IMR-90 (cell line): ENCODE measurements at regions not wholly inside any gene's neighbourhood (a gene's known extent, or its start where the extent isn't known, plus 50 kb on each side); places are given as distances from the start of the nearest gene placed in this dataset.
"Not testable (repeated sequence)": the region's sequence is repeated elsewhere in the genome, so short reads cannot be mapped to it uniquely, and the experiment has no call there.

ENCODE experiments used
- ATAC-seq: fragments of 200-7000 bp; cut with Tn5 transposase; 2 replicates; pipeline ENCODE4 v1.9.1; 2020; ENCODE audit warnings: low read depth, mild to moderate bottlenecking, moderate library complexity
- BruUV-seq: library from RNA; stranded (reverse); fragments of 400-500 nt; replicated peaks from 2 replicates; lab custom pipeline; 2021; lab: Mats Ljungman, UMichigan
- CTCF ChIA-PET: fragments of 300-600 bp; formaldehyde crosslinking; extraction: SDS; loops from one replicate; lab custom pipeline; 2021; ENCODE audit warnings: antibody characterized with exemption; lab: Yijun Ruan, JAX
- POLR2A ChIA-PET: fragments of 300-600 bp; sonication (Branson Sonifier 250); formaldehyde crosslinking; loops from one replicate; lab custom pipeline; 2022; ENCODE audit warnings: antibody characterized with exemption; ENCODE audit not compliant: unreplicated experiment; lab: Charles Lee
- DNase-seq: peaks from one replicate; pipeline ENCODE4 v3.0.0; 2013
- H2AFZ ChIP-seq: replicated peaks from 2 replicates; pipeline ENCODE3; 2013; ENCODE audit warnings: low read length, mild to moderate bottlenecking; ENCODE audit not compliant: poor library complexity
- H2AK5ac ChIP-seq: 2 replicates; pipeline ENCODE4 v1.6.1; 2013; ENCODE audit warnings: low read depth, low read length, inconsistent platforms
- H2AK9ac ChIP-seq: replicated peaks from 2 replicates; pipeline ENCODE3; 2013; ENCODE audit warnings: mild to moderate bottlenecking, low read depth, low read length, moderate library complexity; ENCODE audit not compliant: poor library complexity
- H2BK120ac ChIP-seq: 2 replicates; pipeline ENCODE4 v1.6.1; 2013; ENCODE audit warnings: low read depth, low read length, inconsistent platforms
- H2BK15ac ChIP-seq: 3 replicates; pipeline ENCODE4 v1.6.1; 2013; ENCODE audit warnings: low read depth, low read length, inconsistent platforms
- H2BK20ac ChIP-seq: 2 replicates; pipeline ENCODE4 v1.6.1; 2013; ENCODE audit warnings: low read depth, mild to moderate bottlenecking, inconsistent platforms, low read length, moderate library complexity
- H2BK5ac ChIP-seq: 2 replicates; pipeline ENCODE4 v1.6.1; 2013; ENCODE audit warnings: mild to moderate bottlenecking, low read depth, low read length, inconsistent platforms; ENCODE audit not compliant: poor library complexity, severe bottlenecking
- H3K14ac ChIP-seq: replicated peaks from 2 replicates; pipeline ENCODE4 v1.6.1; 2013; ENCODE audit warnings: low read depth, low read length, inconsistent platforms
- H3K18ac ChIP-seq: 2 replicates; pipeline ENCODE4 v1.6.1; 2013; ENCODE audit warnings: low read depth, low read length, control low read depth
- H3K23ac ChIP-seq: 2 replicates; pipeline ENCODE4 v1.6.1; 2013; ENCODE audit warnings: low read depth, low read length, inconsistent platforms
- H3K27ac ChIP-seq: 2 replicates; pipeline ENCODE4 v1.5.1; 2013; ENCODE audit warnings: mild to moderate bottlenecking, control low read depth, low read length; ENCODE audit not compliant: insufficient read depth
- H3K27me3 ChIP-seq: 2 replicates; pipeline ENCODE4 v1.6.1; 2013; ENCODE audit warnings: low read length; ENCODE audit not compliant: control insufficient read depth, insufficient read depth
- H3K36me3 ChIP-seq: 2 replicates; pipeline ENCODE4 v1.6.1; 2013; ENCODE audit warnings: low read length, mixed read lengths; ENCODE audit not compliant: control insufficient read depth, insufficient read depth
- H3K4ac ChIP-seq: 2 replicates; pipeline ENCODE4 v1.6.1; 2013; ENCODE audit warnings: low read depth, low read length, inconsistent platforms
- H3K4me1 ChIP-seq: 2 replicates; pipeline ENCODE4 v1.6.1; 2013; ENCODE audit warnings: low read length, mixed read lengths; ENCODE audit not compliant: control insufficient read depth, insufficient read depth
- H3K4me2 ChIP-seq: 2 replicates; pipeline ENCODE4 v1.6.1; 2013; ENCODE audit warnings: low read depth, mild to moderate bottlenecking, control low read depth, low read length, moderate library complexity
- H3K4me3 ChIP-seq: 2 replicates; pipeline ENCODE4 v1.5.1; 2013; ENCODE audit warnings: low read depth, mild to moderate bottlenecking, control low read depth, low read length, moderate library complexity; ENCODE audit not compliant: insufficient read depth
- H3K56ac ChIP-seq: 2 replicates; pipeline ENCODE4 v1.6.1; 2013; ENCODE audit warnings: low read length, inconsistent platforms; ENCODE audit not compliant: insufficient read depth; ENCODE audit errors: extremely low read depth
- H3K79me1 ChIP-seq, 2 experiments: 2 replicates each; pipeline ENCODE4 v1.6.1; 2013; ENCODE audit warnings: low read length in 2 of 2, inconsistent platforms in 1 of 2, low read depth in 1 of 2
- H3K9ac ChIP-seq: 2 replicates; pipeline ENCODE4 v1.6.1; 2013; ENCODE audit warnings: low read depth, low read length, control low read depth
- H3K9me1 ChIP-seq: 2 replicates; pipeline ENCODE4 v1.6.1; 2013; ENCODE audit warnings: low read length, inconsistent platforms; ENCODE audit not compliant: insufficient read depth
- H3K9me3 ChIP-seq: 2 replicates; pipeline ENCODE4 v1.6.1; 2013; ENCODE audit warnings: low read length; ENCODE audit not compliant: control insufficient read depth, insufficient read depth
- H4K20me1 ChIP-seq: 2 replicates; pipeline ENCODE4 v1.6.1; 2013; ENCODE audit warnings: low read length, inconsistent platforms; ENCODE audit not compliant: insufficient read depth
- H4K5ac ChIP-seq: 2 replicates; pipeline ENCODE4 v1.6.1; 2013; ENCODE audit warnings: mild to moderate bottlenecking, low read depth, low read length, control low read depth
- H4K8ac ChIP-seq, 2 experiments: 2 replicates each; pipeline ENCODE4 v1.6.1; 2013; ENCODE audit warnings: low read depth in 2 of 2, low read length in 2 of 2, control low read depth in 1 of 2, inconsistent platforms in 1 of 2
- H4K91ac ChIP-seq: 2 replicates; pipeline ENCODE4 v1.6.1; 2013; ENCODE audit warnings: low read depth, low read length, inconsistent platforms; ENCODE audit not compliant: insufficient read depth
- WGBS, 2 experiments: methylation state at CpG; one replicate each; pipeline versions ENCODE4 v1.1.5 to v1.1.7; 2013; ENCODE audit warnings: missing lambda C conversion rate in 2 of 2; ENCODE audit not compliant: insufficient read length in 1 of 2; ENCODE audit errors: extremely low coverage in 2 of 2; 5-methylcytosine and 5-hydroxymethylcytosine counted together
- dilution Hi-C: fragments of 300-500 bp; cut with HindIII; formaldehyde crosslinking; loops from one replicate; pipeline ENCODE4 v1.14.3; 2018; ENCODE audit warnings: low sequenced_read_pairs; ENCODE audit not compliant: unreplicated experiment
- in situ Hi-C: fragments of 300-500 bp; cut with MboI; formaldehyde crosslinking; loops from 3 replicates; pipeline ENCODE4 v1.14.3; 2019; ENCODE audit warnings: low sequenced_read_pairs, inconsistent platforms, mixed read lengths
- intact Hi-C: fragments of 100-400 bp; cut with micrococcal nuclease; formaldehyde crosslinking; loops from 2 replicates; pipeline ENCODE4 v1.10.0; 2022

- H4K91ac ChIP-seq, H3K4me1 ChIP-seq, H3K36me3 ChIP-seq, H3K27ac ChIP-seq, H2AK9ac ChIP-seq, H3K18ac ChIP-seq, H3K27me3 ChIP-seq, H3K79me1 ChIP-seq, dilution Hi-C loops, in situ Hi-C loops, H2BK120ac ChIP-seq, H2AFZ ChIP-seq, H3K14ac ChIP-seq, H3K9me3 ChIP-seq, ATAC-seq, H3K23ac ChIP-seq, H3K4me2 ChIP-seq, H3K9ac ChIP-seq, H2BK5ac ChIP-seq, H3K9me1 ChIP-seq, H3K4ac ChIP-seq, DNase-seq, CTCF ChIA-PET, H3K56ac ChIP-seq, H2BK15ac ChIP-seq, POLR2A ChIA-PET, H3K4me3 ChIP-seq, H2BK20ac ChIP-seq, BruUV-seq, H2AK5ac ChIP-seq, intact Hi-C loops, H4K5ac ChIP-seq, H4K20me1 ChIP-seq, H4K8ac ChIP-seq: not testable (repeated sequence)
- WGBS, 2 experiments, result no CpG with 5 or more reads among the region's 1 CpG
These were observed 141.1 kb upstream of the ZNF91 start for GRCh38 chr19:23536341-23536740.

GRCh38 chr19:23535901-23536300 is 140.6 kb upstream of the ZNF91 start:
- DNase-seq, H3K36me3 ChIP-seq, H4K20me1 ChIP-seq, BruUV-seq, H2BK120ac ChIP-seq, H3K27ac ChIP-seq, H3K9me1 ChIP-seq, H3K9me3 ChIP-seq, H3K18ac ChIP-seq, H3K4me3 ChIP-seq, H3K4me1 ChIP-seq, H3K9ac ChIP-seq, CTCF ChIA-PET, H3K4me2 ChIP-seq, H3K56ac ChIP-seq, H4K5ac ChIP-seq, H3K27me3 ChIP-seq, dilution Hi-C loops, H2BK5ac ChIP-seq, H2BK15ac ChIP-seq, in situ Hi-C loops, H2BK20ac ChIP-seq, ATAC-seq, POLR2A ChIA-PET, H2AK9ac ChIP-seq, H4K8ac ChIP-seq, H3K79me1 ChIP-seq, H2AK5ac ChIP-seq, intact Hi-C loops, H2AFZ ChIP-seq, H3K4ac ChIP-seq, H3K14ac ChIP-seq, H3K23ac ChIP-seq, H4K91ac ChIP-seq: not testable (repeated sequence)
- no CpG with 5 or more reads among the region's 5 CpGs for WGBS, 2 experiments
